GM21367 (cell line): ENCODE measurements at regions not wholly inside any gene's neighbourhood (a gene's known extent, or its start where the extent isn't known, plus 50 kb on each side); places are given as distances from the start of the nearest gene placed in this dataset.
"Not testable (repeated sequence)": the region's sequence is repeated elsewhere in the genome, so short reads cannot be mapped to it uniquely, and the experiment has no call there.

Experiments used
- ATAC-seq: cut with Tn5 transposase; IDR thresholded peaks from one replicate; pipeline ENCODE4 v1.9.1; 2021; ENCODE audit not compliant: unreplicated experiment

DNA sequence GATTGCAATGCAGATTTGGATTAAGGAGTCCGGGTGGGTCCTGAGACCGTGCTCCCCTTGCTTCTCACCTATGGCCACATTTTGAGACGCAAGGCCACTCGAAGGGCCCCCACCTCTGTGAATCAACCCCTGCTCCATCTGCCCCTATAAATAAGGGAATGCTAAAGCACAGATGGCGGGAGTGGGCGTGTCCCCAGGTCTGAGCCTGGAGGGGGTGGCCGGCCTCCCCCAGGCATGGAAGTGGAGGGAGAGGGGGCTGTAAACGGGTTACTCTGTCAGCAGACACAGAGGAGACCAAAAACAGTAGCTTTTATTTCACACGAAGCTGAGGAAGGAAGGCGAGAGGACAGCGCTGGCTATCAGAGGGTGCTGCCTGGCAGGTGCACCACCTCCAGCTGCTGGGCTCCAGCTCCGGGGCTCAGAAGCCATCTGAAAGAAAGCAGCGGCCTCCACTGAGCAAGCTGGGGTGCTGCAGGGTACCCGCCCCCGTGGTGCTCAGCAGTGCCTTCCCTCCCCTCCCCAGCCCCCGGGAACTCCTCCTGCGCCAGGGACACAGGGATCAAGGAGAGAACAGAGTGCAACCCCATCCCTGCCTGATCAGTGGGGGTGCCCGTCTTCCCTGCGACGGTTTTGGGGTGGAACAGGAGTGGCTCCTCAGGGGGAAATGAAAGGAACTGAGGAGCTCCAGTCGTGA is 56.7 kb upstream of the RAB6C start:
- no peak for ATAC-seq

DNA sequence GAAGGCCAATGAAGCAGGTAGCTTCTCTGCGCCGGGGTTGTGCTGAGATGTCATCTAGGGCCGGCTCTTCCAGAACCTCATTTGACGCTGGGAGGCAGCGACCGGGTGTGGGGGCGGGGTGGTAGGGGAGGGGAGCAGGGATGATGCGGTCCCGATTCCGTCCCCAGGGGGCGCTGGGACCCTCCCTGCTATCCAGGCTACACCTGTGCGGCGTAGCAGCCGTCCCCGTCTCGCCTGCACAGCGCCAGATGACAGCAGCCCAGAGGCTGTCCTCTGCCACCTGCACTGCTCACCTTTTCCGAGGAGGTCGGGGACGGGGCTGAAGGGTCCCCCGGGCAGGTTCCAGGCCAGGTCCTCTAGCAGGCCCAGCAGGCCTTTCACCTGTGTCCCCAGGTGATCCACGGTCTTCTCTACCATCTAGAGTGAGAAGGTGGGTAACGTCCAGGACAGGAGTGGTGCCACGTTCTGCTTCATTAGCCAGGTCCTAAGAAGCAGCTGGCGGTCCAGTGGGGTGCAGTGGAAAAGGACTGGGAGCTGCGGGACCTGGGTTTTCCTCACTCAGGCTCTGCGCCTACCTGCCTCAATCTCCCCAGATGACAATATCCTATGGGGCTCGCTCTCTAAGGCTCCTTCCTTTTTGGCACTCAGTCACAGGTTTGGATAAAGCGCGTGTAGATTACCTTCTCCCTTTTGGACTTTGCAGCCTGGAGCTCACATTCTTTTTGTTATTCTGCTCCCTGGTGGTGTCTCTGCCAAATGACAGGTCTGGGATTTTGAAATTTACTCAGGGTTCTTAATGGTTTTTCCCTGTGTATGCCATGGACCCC is 56.0 kb upstream of the RAB6C start:
- no peak for ATAC-seq

DNA sequence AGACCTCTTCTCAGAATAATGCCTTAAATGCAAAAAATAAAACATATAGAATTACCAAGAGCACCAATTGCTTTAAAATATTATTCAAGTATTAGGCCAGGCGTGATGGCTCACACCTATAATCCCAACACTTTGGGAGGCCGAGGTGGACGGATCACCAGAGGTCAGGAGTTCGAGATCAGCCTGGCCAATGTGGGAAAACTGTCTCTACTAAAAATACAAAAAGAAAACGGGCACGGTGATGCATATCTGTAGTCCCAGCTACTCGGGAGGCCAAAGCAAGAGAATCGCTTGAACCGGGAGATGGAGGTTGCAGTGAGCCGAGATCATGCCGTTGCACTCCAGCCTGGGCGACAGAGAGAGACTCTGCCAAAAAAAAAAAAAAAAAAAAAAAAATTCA is 55.4 kb upstream of the RAB6C start:
- not testable (repeated sequence) for ATAC-seq

DNA sequence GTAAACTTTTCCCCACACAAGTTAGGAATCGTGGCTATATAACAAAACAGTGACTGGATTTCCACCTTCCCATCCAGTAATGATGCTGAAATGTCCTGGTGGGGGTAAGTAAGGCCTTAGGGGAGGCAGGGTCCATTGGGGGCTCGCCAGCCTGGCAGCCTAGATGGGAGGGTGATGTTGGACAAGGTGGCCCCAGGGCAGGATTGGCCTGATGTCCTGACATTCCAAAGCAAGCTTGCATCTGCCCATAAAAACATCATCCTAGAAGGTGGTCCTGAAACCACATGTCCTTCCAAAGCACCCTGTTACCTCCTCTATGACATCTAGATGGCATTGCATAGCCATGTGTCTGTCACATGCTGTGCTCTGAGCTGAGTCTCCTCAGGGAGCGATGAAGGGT is 54.1 kb upstream of the RAB6C start:
- ATAC-seq: no peak

DNA sequence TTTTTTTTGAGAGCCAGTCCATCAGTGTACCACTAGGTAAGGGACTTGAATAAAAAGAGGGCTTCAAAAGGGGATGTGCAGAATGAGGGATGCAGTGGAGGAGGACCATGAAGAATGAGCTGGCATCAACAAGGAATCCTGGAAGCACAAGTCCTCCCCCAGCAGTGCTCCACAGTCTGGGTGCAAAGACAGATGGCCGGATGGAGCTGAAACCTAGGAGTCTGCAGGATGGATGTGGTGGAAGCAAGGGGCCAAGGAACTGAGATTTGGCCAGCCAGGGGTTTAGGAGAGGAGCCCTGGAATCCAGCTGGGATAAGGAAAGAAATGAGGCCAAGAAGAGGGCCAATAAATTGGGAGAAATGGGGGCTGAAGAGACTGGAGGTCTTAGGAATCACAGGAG is 51.8 kb upstream of the RAB6C start:
- ATAC-seq: no peak

DNA sequence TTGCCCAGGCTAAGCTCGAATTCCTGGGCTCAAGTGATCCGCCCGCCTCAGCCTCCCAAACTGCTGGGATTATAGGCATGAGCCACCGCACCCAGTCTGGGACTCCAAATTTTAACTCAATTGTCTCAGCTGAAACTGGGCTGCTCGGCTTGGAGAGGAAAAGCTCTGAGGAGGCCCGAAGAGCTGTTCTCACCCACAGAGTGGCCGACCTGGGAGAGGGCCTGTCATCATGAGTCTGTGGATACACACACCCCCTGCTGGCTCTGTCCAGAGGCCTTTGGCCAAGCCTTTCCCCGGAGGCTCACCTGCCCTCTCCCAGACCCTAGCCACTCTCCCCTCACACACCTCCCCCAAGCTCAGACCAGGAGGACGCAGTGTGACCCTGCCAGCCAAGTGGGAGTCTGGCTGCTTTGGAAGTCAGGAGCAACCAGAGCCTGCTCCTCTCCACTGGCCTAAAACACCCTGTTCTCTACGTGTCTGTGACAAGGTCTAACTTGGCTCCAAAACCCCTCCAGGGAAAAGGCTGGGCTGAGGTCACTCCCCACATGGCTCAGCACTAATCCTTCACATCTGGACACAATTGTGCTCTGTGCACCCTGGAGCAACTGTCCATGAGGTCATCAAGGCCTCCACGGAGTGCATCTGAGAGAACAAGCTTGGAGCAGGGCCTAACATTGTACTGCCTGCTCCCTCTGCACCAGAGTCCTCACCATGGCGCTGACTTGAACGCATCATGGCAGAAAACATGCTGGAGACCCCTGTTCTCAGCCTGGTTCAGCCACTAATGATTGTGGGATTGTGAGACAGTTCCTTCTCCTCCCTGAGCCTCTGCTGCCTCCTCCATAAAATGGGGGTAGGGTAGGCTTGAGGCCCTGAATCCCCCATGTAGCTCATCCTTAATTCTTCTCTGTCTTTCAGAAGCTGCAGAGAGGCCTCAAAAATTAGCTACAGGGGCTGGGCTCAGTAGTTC is 49.9 kb upstream of the RAB6C start:
- ATAC-seq: no peak
